Panc1 (cell line): ENCODE measurements at regions not wholly inside any gene's neighbourhood (a gene's known extent, or its start where the extent isn't known, plus 50 kb on each side); places are given as distances from the start of the nearest gene placed in this dataset.

Experiments used
- CTCF ChIP-seq: fragments of 450-650 bp; IDR thresholded peaks from 2 replicates; pipeline ENCODE4 v1.5.1; 2017; ENCODE audit warnings: mild to moderate bottlenecking
- POLR2AphosphoS5 ChIP-seq: IDR thresholded peaks from 2 replicates; pipeline ENCODE4 v1.6.1; 2012; ENCODE audit warnings: mild to moderate bottlenecking, low read depth, low read length, moderate library complexity
- TCF7L2 ChIP-seq: IDR thresholded peaks from 2 replicates; pipeline ENCODE4 v1.6.1; 2011; ENCODE audit warnings: mild to moderate bottlenecking, low read depth, low read length, inconsistent platforms
- TF ChIP-seq, protein P1 (sequence below), 2 experiments: IDR thresholded peaks; 2 replicates each; pipeline ENCODE4 v1.6.1; 2011 to 2012; ENCODE audit warnings: low read depth in 2 of 2, control low read depth in 1 of 2, low read length in 1 of 2, mild to moderate bottlenecking in 1 of 2, moderate library complexity in 1 of 2; ENCODE audit not compliant: insufficient read depth in 1 of 2

- TF ChIP-seq CTCF (no peak), POLR2AphosphoS5 (no peak), TCF7L2 (no peak)
- TF ChIP-seq, protein P1, sequence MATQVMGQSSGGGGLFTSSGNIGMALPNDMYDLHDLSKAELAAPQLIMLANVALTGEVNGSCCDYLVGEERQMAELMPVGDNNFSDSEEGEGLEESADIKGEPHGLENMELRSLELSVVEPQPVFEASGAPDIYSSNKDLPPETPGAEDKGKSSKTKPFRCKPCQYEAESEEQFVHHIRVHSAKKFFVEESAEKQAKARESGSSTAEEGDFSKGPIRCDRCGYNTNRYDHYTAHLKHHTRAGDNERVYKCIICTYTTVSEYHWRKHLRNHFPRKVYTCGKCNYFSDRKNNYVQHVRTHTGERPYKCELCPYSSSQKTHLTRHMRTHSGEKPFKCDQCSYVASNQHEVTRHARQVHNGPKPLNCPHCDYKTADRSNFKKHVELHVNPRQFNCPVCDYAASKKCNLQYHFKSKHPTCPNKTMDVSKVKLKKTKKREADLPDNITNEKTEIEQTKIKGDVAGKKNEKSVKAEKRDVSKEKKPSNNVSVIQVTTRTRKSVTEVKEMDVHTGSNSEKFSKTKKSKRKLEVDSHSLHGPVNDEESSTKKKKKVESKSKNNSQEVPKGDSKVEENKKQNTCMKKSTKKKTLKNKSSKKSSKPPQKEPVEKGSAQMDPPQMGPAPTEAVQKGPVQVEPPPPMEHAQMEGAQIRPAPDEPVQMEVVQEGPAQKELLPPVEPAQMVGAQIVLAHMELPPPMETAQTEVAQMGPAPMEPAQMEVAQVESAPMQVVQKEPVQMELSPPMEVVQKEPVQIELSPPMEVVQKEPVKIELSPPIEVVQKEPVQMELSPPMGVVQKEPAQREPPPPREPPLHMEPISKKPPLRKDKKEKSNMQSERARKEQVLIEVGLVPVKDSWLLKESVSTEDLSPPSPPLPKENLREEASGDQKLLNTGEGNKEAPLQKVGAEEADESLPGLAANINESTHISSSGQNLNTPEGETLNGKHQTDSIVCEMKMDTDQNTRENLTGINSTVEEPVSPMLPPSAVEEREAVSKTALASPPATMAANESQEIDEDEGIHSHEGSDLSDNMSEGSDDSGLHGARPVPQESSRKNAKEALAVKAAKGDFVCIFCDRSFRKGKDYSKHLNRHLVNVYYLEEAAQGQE (IDR thresholded peaks at IDR 0.05; ENCODE audit: insufficient read depth in 1 of 2, low read depth in 2 of 2, low read length in 1 of 2), result no peak
These were observed 315.2 kb upstream of the CHAC2 start for GRCh38 chr2:53452400-53452799.
